ENCODE measurements at regions not wholly inside any gene's neighbourhood (a gene's known extent, or its start where the extent isn't known, plus 50 kb on each side); places are given as distances from the start of the nearest gene placed in this dataset.
"Not testable (repeated sequence)": the region's sequence is repeated elsewhere in the genome, so short reads cannot be mapped to it uniquely, and the experiment has no call there.

GRCh38 chr1:173268261-173268660, 61.1 kb upstream of the TNFSF4 start:
- ATAC-seq (no peak), DNase-seq (no peak)
- no peaks in the 10 kb centered on the region for H3K9me3 ChIP-seq
- no peaks in the 10 kb centered on the region for H3K27me3 ChIP-seq
- no peak overlapping the region for H3K4me3 ChIP-seq
- H3K27ac ChIP-seq = no peak overlapping the region
- H3K36me3 ChIP-seq = no peaks in the 10 kb centered on the region
- TF ChIP-seq CTCF (IDR thresholded peaks at IDR 0.05) = no peak
- intact Hi-C loops (cut with DNase I) = no loop called here
- no peaks in the 10 kb centered on the region for H3K4me1 ChIP-seq

- Histone ChIP-seq H3K27me3 (no peaks in the 10 kb centered on the region), H3K9me3 (no peaks in the 10 kb centered on the region), H3K4me1 (no peaks in the 10 kb centered on the region), H3K36me3 (no peaks in the 10 kb centered on the region), H3K4me3 (no peak overlapping the region), H3K27ac (no peak overlapping the region)
- intact Hi-C loops (cut with DNase I) = no loop called here
- ATAC-seq (no peak), DNase-seq (no peak)
- TF ChIP-seq CTCF (IDR thresholded peaks at IDR 0.05) = no peak
These were observed 61.7 kb upstream of the TNFSF4 start for GRCh38 chr1:173268786-173269277.

- Histone ChIP-seq H3K9me3 (no peaks in the 10 kb centered on the region), H3K36me3 (no peaks in the 10 kb centered on the region), H3K27ac (no peak overlapping the region), H3K4me1 (no peaks in the 10 kb centered on the region), H3K27me3 (no peaks in the 10 kb centered on the region), H3K4me3 (no peak overlapping the region)
- ATAC-seq (no peak), DNase-seq (peak in 1 of 4 donors; percentile 5)
- intact Hi-C loops (cut with DNase I) = no loop called here
- no peak for TF ChIP-seq CTCF (IDR thresholded peaks at IDR 0.05)
These were observed 62.5 kb upstream of the TNFSF4 start for GRCh38 chr1:173269490-173270230.

- H3K4me1 ChIP-seq = no peaks in the 10 kb centered on the region
- H3K36me3 ChIP-seq = no peaks in the 10 kb centered on the region
- no peak overlapping the region for H3K4me3 ChIP-seq
- no peaks in the 10 kb centered on the region for H3K9me3 ChIP-seq
- H3K27me3 ChIP-seq = no peaks in the 10 kb centered on the region
- no peak for DNase-seq
- no peak for ATAC-seq
- intact Hi-C loops (cut with DNase I) = no loop called here
- H3K27ac ChIP-seq = no peak overlapping the region
- TF ChIP-seq CTCF (IDR thresholded peaks at IDR 0.05) = no peak
These were observed 63.1 kb upstream of the TNFSF4 start for GRCh38 chr1:173270243-173270642.

- ATAC-seq; H3K9me3 ChIP-seq; H3K27me3 ChIP-seq; intact Hi-C loops (cut with DNase I); DNase-seq; H3K4me1 ChIP-seq; H3K27ac ChIP-seq; H3K4me3 ChIP-seq; H3K36me3 ChIP-seq: not testable (repeated sequence)
These were observed 63.9 kb upstream of the TNFSF4 start for GRCh38 chr1:173271021-173271420.

GRCh38 chr1:173275496-173275895, 68.4 kb upstream of the TNFSF4 start:
- no peaks in the 10 kb centered on the region for H3K36me3 ChIP-seq
- H3K4me1 ChIP-seq = no peaks in the 10 kb centered on the region
- no peak overlapping the region for H3K4me3 ChIP-seq
- no peak for TF ChIP-seq CTCF (IDR thresholded peaks at IDR 0.05)
- intact Hi-C loops (cut with DNase I) = no loop called here
- no peaks in the 10 kb centered on the region for H3K27me3 ChIP-seq
- no peaks in the 10 kb centered on the region for H3K9me3 ChIP-seq
- no peak for DNase-seq
- H3K27ac ChIP-seq = no peak overlapping the region
- no peak for ATAC-seq
